GM20000 (cell line): ENCODE measurements at regions not wholly inside any gene's neighbourhood (a gene's known extent, or its start where the extent isn't known, plus 50 kb on each side); places are given as distances from the start of the nearest gene placed in this dataset.

Experiments
- DNase-seq: peaks from one replicate; pipeline ENCODE4 v3.0.0; 2012; ENCODE audit warnings: low spot score
- CTCF ChIP-seq: IDR thresholded peaks from 2 replicates; pipeline ENCODE4 v1.5.1; 2012; ENCODE audit warnings: mild to moderate bottlenecking, control low read depth; ENCODE audit errors: extremely low read depth, missing control alignments

GRCh38 chr6:133157995-133158394, 83.2 kb upstream of the EYA4 start:
- no peak for TF ChIP-seq CTCF
- no peak for DNase-seq

- no peak for TF ChIP-seq CTCF
- no peak for DNase-seq
Observed at GRCh38 chr6:133159255-133159795, 81.8 kb upstream of the EYA4 start.

GRCh38 chr6:133160536-133160935, 80.6 kb upstream of the EYA4 start:
- DNase-seq = no peak

GRCh38 chr6:133165235-133165634, 75.9 kb upstream of the EYA4 start:
- no peak for DNase-seq
- no peak for TF ChIP-seq CTCF

More at GRCh38 chr6:133160536-133160935, 80.6 kb upstream of the EYA4 start:
- no peak for TF ChIP-seq CTCF

GRCh38 chr6:133166766-133167165, 74.4 kb upstream of the EYA4 start:
- no peak for TF ChIP-seq CTCF

GRCh38 chr6:133169901-133170300, 71.3 kb upstream of the EYA4 start:
- no peak for TF ChIP-seq CTCF

More at GRCh38 chr6:133166766-133167165, 74.4 kb upstream of the EYA4 start:
- no peak for DNase-seq

GRCh38 chr6:133170602-133171001, 70.6 kb upstream of the EYA4 start:
- no peak for DNase-seq
- no peak for TF ChIP-seq CTCF

More at GRCh38 chr6:133169901-133170300, 71.3 kb upstream of the EYA4 start:
- DNase-seq = no peak
